Stimulated activated CD8-positive, alpha-beta memory T cell treated with anti-CD3 and anti-CD28 coated beads, Interleukin-15, amount 100 ng/mL, for 4 hours (primary cell): ENCODE measurements at regions not wholly inside any gene's neighbourhood (a gene's known extent, or its start where the extent isn't known, plus 50 kb on each side); places are given as distances from the start of the nearest gene placed in this dataset.
"Not testable (repeated sequence)": the region's sequence is repeated elsewhere in the genome, so short reads cannot be mapped to it uniquely, and the experiment has no call there.

Experiments
- DNase-seq, 2 donors: peaks; one replicate each; pipeline ENCODE4 v3.0.0-alpha.2; 2020; ENCODE audit warnings: low read depth in 2 of 2

- no peak for DNase-seq
These were observed 104.7 kb upstream of the TMEM132E start for GRCh38 chr17:34474706-34475105.

DNA sequence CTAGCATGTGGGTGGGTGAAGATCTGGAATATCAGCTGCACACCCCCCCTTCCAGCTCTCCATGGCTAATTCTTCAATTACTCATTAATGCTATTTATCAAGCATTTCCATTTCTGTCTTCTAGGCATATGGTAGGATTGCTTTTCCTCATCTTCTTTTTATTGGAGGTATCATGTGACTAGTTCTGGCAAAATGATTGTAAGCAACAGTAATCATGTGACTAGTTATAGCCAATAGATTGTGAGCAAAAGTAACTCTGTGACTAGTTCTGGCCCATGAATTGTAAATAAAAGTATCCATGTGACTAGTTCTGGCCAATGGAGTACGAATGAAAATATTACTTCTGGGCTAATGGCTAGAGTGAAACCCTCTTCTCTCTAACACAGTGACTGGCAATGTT lies 107.0 kb upstream of the TMEM132E start:
- no peak for DNase-seq

GRCh38 chr17:34471278-34471677 lies 108.1 kb upstream of the TMEM132E start:
- DNase-seq, result not testable (repeated sequence)

GRCh38 chr17:34465789-34466188 lies 102.8 kb upstream of the CCL1 start:
- no peak for DNase-seq

DNA sequence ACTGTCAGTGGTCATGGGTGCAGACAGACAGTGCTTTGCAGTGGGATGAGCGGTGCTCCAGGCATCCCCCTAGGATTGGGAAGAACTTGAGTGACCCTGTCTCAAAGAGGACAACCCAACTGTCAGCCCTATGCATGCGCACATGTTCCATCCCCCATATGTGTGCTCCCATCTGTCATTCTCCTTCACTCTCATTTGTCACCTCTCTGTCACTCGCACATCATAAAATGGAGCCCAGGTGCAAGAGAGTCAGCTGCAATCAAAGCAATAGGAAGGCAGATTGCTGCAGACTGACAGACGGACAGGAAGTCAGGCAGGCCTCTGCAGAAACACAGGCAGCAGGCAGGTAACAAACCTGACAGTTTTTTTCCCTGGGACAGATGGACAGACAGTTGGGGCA lies 101.8 kb upstream of the CCL1 start:
- DNase-seq, result no peak

DNA sequence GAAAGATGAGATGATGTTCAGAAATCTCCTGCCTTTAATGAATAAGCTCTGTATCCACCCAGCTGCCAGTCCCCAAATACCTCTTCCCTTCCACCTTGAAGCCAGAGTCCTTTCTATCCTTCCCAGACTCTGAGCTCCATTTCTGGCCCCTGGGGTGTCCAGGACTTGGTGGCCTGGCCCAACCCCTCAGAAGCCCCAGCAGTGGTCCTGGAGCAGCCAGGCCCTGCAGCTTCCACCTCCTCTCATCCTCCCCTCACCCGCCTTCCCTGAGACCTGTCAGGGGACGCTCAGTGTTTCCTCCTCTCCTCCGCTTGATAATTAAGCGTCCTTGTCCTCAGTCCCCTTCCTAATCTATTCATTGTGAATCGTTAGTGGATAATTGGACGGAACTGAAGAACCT lies 95.2 kb upstream of the CCL1 start:
- no peak for DNase-seq

GRCh38 chr17:34456121-34456520 lies 93.1 kb upstream of the CCL1 start:
- no peak for DNase-seq

- DNase-seq, result no peak
These were observed 89.7 kb upstream of the CCL1 start for GRCh38 chr17:34452769-34453168.

GRCh38 chr17:34451313-34451712 lies 88.3 kb upstream of the CCL1 start:
- DNase-seq, result no peak

GRCh38 chr17:34447406-34447805 lies 84.4 kb upstream of the CCL1 start:
- no peak for DNase-seq

DNA sequence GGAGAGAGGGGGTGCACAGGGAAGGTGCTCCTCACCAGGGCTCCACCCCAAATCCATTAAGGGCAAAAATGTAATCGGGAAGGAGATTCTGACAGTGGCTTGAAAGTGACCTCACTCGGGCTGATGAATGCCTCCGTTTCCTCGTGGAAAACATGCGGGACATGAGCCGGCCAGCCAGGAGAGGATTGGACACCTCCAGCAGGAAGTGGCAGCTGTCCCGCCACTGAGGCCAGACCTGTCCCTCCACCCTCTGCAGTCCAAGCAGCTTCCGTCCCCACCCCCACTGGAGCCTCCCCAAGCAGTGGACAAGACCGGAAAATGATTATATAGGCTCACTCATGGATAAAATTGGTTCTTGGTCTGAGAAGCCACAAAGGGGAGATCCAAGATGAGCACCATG lies 82.1 kb upstream of the CCL1 start:
- DNase-seq, result no peak

GRCh38 chr17:34443619-34444469 lies 80.8 kb upstream of the CCL1 start:
- no peak for DNase-seq

DNA sequence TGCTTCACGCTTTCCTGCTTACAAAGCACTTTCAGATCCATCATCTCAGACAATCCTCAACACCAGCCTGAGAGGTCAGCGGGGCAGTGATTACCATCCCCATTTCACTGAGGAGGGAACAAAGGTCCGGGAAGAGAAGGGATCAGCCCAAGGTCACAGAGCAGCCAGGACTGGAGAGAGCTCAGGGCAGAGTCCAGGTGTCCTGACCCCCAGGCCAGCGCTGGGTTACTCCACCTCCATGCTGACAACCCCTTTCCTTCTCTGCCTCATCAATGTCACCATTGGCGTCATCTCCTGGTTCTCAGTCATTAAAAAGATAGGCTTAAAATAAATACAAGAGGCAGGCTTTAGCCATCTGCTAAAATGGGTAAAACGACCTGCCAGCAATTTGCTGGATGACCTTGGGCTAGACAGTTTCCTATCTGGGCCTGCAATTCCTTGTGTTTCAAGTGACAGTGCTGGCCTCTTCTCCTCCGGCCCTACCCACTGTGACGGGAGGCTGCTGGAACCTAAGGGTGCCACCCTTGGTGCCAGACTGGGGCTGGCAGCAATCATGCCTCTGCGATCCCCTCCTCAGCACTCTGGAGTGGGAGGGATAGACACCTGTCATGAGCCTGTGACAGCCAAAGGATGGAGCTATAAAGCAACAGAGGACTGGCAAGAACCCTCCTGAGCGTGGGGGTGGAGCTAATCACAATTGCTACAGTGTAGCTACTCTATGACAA lies 79.5 kb upstream of the CCL1 start:
- DNase-seq, result no peak

DNA sequence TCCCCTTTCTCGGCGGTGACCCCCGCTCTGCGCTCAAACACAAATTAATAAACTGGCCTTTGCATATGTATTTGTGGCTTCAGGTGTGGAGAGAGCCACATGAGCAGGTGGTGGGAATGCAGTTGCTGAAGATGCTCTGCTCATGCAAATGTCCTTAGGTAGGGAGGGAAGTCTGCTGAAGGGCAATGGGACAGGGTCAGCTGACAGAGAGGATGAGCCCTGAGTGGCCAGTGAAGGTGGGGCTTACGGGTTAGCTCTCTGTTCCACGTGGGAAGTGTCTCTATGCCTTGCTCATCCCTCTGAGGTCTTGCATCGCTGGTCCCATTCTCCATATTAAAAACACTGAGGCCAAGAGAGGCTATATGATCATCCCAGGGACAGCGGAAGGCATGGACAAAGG lies 74.2 kb upstream of the CCL1 start:
- no peak for DNase-seq

GRCh38 chr17:34436607-34437006 lies 73.6 kb upstream of the CCL1 start:
- no peak for DNase-seq

- DNase-seq, result no peak
These were observed 72.3 kb upstream of the CCL1 start for GRCh38 chr17:34435182-34435928.

DNA sequence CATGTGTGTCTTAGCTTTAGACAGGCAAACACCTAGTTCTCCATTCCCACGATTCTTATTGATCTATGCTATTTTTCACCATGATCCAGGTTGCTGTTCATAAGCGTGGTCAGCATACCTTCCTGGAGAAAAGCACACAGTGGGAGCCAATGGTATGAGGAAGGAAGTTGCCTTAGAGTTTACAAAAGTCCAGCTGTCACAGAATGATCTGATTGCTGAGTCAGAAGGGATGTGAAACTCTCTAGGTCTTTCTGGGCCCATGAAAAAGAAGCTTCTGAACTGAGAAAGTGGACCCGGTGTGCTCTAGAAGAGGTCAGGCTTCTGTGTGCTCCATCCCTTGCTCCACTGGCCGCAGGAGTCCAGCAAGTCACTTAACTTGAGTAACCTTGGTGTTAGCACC lies 71.0 kb upstream of the CCL1 start:
- DNase-seq, result no peak

- no peak for DNase-seq
These were observed 61.9 kb upstream of the CCL1 start for GRCh38 chr17:34424814-34425491.

- no peak for DNase-seq
These were observed 61.2 kb upstream of the CCL1 start for GRCh38 chr17:34423978-34424813.

GRCh38 chr17:34423315-34423714 lies 60.3 kb upstream of the CCL1 start:
- DNase-seq, result not testable (repeated sequence)

GRCh38 chr17:34420900-34421299 lies 57.9 kb upstream of the CCL1 start:
- DNase-seq, result no peak
